RWPE2 (cell line): ENCODE measurements at regions not wholly inside any gene's neighbourhood (a gene's known extent, or its start where the extent isn't known, plus 50 kb on each side); places are given as distances from the start of the nearest gene placed in this dataset.

Experiments
- ATAC-seq: fragments of 200-7000 bp; cut with Tn5 transposase; 3 replicates; pipeline ENCODE4 v1.9.1; 2021; ENCODE audit warnings: low read depth
- DNase-seq: peaks from one replicate; pipeline ENCODE4 v3.0.0-alpha.2; 2020; ENCODE audit warnings: low spot score
- H3K27ac ChIP-seq: fragments of 450-650 bp; 2 replicates; pipeline ENCODE4 v1.5.1; 2017; ENCODE audit warnings: mild to moderate bottlenecking; ENCODE audit not compliant: poor library complexity, severe bottlenecking
- H3K27me3 ChIP-seq: fragments of 250-450 bp; sonication (Bioruptor Pico); 2 replicates; pipeline ENCODE4 v1.5.1; 2021; ENCODE audit warnings: mild to moderate bottlenecking, moderate library complexity; ENCODE audit not compliant: insufficient read depth, poor library complexity, severe bottlenecking
- H3K36me3 ChIP-seq: fragments of 250-450 bp; sonication (Bioruptor Pico); 2 replicates; pipeline ENCODE4 v1.5.1; 2020; ENCODE audit warnings: low read depth, mild to moderate bottlenecking, moderate library complexity
- H3K4me1 ChIP-seq: fragments of 250-450 bp; sonication (Bioruptor Pico); 2 replicates; pipeline ENCODE4 v1.5.1; 2021; ENCODE audit warnings: mild to moderate bottlenecking, moderate library complexity; ENCODE audit not compliant: insufficient read depth, poor library complexity, severe bottlenecking
- H3K4me3 ChIP-seq: fragments of 250-450 bp; sonication (Bioruptor Pico); 2 replicates; pipeline ENCODE4 v1.5.1; 2021; ENCODE audit warnings: mild to moderate bottlenecking, moderate library complexity; ENCODE audit not compliant: severe bottlenecking
- H3K9me3 ChIP-seq: fragments of 250-450 bp; sonication (Bioruptor Pico); 2 replicates; pipeline ENCODE4 v1.5.1; 2021; ENCODE audit warnings: mild to moderate bottlenecking, moderate library complexity; ENCODE audit not compliant: severe bottlenecking
- TF ChIP-seq, protein P1 (sequence below): fragments of 450-650 bp; IDR thresholded peaks from one replicate; pipeline ENCODE4 v1.5.1; 2017; ENCODE audit warnings: mild to moderate bottlenecking, moderate library complexity; ENCODE audit not compliant: poor library complexity, severe bottlenecking

DNA sequence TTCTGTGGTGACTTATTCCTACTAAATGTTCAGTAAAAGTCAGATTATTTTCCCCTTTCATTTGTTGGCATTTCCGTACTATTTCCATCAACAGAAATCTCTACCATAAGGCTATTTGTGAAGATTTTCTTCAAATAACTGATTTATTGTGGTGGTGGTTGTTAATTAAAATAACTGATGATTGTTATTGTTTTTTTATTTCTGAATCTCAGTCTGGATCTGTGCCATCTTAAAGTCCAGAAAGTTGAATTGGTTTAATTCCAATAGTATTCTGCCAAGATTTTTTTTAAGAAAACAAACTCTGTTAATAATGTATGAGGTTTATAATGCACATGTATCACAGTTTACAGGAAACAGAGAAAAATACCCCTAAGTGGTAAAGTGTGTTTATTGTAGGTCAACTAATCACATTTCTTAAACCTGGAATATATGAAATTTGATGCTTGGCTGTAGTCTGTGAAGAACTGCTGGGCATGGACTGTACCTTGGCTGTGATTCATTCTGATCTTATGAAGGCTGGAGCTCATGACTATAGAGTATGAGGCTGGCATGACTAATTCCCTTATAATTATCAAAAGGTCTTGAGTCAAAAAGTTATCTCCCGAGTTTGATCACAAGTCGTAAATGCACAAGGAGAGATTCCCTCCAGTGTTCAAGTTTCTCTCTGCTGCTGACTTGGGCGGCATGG, 134.2 kb upstream of the RND3 start:
- TF ChIP-seq, protein P1, sequence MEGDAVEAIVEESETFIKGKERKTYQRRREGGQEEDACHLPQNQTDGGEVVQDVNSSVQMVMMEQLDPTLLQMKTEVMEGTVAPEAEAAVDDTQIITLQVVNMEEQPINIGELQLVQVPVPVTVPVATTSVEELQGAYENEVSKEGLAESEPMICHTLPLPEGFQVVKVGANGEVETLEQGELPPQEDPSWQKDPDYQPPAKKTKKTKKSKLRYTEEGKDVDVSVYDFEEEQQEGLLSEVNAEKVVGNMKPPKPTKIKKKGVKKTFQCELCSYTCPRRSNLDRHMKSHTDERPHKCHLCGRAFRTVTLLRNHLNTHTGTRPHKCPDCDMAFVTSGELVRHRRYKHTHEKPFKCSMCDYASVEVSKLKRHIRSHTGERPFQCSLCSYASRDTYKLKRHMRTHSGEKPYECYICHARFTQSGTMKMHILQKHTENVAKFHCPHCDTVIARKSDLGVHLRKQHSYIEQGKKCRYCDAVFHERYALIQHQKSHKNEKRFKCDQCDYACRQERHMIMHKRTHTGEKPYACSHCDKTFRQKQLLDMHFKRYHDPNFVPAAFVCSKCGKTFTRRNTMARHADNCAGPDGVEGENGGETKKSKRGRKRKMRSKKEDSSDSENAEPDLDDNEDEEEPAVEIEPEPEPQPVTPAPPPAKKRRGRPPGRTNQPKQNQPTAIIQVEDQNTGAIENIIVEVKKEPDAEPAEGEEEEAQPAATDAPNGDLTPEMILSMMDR: no peak
- ATAC-seq: peak; percentile 97

DNA sequence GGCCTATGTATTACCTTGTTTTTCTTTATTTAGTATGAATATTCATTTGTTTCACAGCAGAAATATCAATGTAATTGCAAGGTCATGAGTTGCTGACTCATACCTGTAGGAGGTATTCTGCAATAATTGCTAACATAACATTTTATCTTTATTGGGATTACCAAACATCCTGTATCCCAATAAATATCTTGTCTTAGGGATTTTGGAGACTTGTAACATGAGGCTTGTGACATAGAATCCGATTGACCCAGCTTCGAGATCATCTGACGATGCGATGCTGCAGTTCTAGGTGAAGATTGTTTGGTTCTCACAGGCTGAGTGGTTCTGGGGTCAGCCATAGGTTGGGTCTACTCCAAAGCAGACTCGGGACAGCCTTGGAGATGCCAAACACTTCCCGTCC, 133.4 kb upstream of the RND3 start:
- DNase-seq: no peak
- no peak overlapping the region for H3K4me3 ChIP-seq
- peaks cover 47% of the 10 kb centered on the region for H3K4me1 ChIP-seq
- H3K27me3 ChIP-seq: no peaks in the 10 kb centered on the region
- peak overlapping the region; percentile 88 for H3K27ac ChIP-seq
- ATAC-seq: peak; percentile 15
- TF ChIP-seq, protein P1: no peak
- no peaks in the 10 kb centered on the region for H3K9me3 ChIP-seq
- H3K36me3 ChIP-seq: no peaks in the 10 kb centered on the region

More for the DNA sequence above, 134.2 kb upstream of the RND3 start:
- Histone ChIP-seq H3K27me3 (no peaks in the 10 kb centered on the region), H3K36me3 (no peaks in the 10 kb centered on the region), H3K9me3 (no peaks in the 10 kb centered on the region), H3K4me1 (peaks cover 47% of the 10 kb centered on the region), H3K27ac (peak overlapping the region; percentile 88), H3K4me3 (no peak overlapping the region)
- DNase-seq: no peak

DNA sequence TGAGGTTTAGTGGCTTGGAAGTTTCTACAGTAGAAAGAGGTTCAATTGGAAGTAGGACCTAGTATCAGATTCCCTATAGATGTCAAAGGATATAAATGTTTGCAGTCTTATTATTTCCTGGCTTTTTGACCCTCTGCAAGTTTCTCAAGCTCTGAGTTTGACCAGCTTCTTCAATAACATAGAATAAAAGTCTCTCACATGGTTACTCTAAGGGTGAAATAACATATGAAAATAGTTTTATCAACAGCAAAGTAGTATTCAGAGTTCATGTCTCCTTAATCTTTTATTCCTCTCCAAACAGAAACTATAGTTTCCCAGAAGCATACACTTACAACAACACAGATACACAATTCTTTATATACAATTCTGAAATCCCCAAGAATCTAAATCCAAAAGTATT, 132.9 kb upstream of the RND3 start:
- TF ChIP-seq, protein P1: no peak
- no peak for ATAC-seq
- Histone ChIP-seq H3K27ac (peak overlapping the region; percentile 88), H3K36me3 (no peaks in the 10 kb centered on the region), H3K9me3 (no peaks in the 10 kb centered on the region), H3K4me1 (peaks cover 47% of the 10 kb centered on the region), H3K27me3 (no peaks in the 10 kb centered on the region), H3K4me3 (no peak overlapping the region)
- no peak for DNase-seq

DNA sequence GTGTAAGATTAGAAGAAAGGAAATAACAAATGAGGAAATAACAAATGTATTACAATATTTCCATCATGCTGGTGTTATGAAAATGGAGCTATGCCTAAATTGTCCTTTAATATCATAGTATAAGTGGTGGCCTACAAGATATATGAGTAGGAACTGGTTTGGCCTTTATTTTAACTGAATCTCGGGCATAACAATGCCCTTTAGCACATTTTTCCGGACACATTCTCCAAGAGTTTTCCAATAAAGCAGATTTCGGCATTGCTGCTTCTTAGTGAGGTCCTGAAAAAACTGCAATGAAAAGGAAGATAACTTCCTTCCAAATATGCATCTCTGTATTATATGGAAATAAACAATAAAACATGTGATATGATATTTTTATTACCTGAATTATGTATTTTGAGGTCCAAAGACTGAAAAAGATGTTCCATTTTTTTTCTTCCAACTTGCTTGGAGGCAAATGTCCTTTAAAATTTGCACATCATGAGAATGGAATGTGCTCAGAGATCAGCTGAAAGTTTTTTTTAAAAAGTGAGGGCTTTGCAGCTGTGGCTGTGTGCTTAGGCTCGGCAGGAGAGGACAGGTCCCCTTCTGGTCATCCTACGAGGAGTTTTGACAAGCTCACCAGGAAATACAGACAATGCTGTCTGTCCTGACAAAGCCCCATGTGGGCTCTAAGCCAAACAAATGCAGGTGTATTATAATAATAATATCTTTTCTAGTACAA, 132.3 kb upstream of the RND3 start:
- TF ChIP-seq, protein P1: no peak
- ATAC-seq (peak; percentile 53), DNase-seq (no peak)
- Histone ChIP-seq H3K27me3 (no peaks in the 10 kb centered on the region), H3K36me3 (no peaks in the 10 kb centered on the region), H3K27ac (peak overlapping the region; percentile 88), H3K4me3 (no peak overlapping the region), H3K9me3 (no peaks in the 10 kb centered on the region), H3K4me1 (peaks cover 47% of the 10 kb centered on the region)
